HL-60 (cell line): ENCODE measurements at regions not wholly inside any gene's neighbourhood (a gene's known extent, or its start where the extent isn't known, plus 50 kb on each side); places are given as distances from the start of the nearest gene placed in this dataset.

Experiments used
- DNase-seq, 2 experiments: peaks; one replicate each; pipeline ENCODE4 v3.0.0-alpha.2; 2010 to 2020; ENCODE audit warnings: low read depth in 1 of 2, low spot score in 1 of 2
- H3K27ac ChIP-seq: fragments of 250-450 bp; sonication (Bioruptor Pico); replicated peaks from 2 replicates; pipeline ENCODE4 v1.5.1; 2020; ENCODE audit warnings: mild to moderate bottlenecking, moderate library complexity
- H3K27me3 ChIP-seq: fragments of 250-450 bp; sonication (Bioruptor Pico); 2 replicates; pipeline ENCODE4 v1.5.1; 2021; ENCODE audit warnings: mild to moderate bottlenecking, moderate library complexity; ENCODE audit not compliant: insufficient read depth, poor library complexity, severe bottlenecking
- H3K4me3 ChIP-seq: replicated peaks from 2 replicates; pipeline ENCODE4 v1.5.1; 2011; ENCODE audit warnings: mild to moderate bottlenecking, control low read depth, low read length; ENCODE audit not compliant: insufficient read depth
- GABPA ChIP-seq: IDR thresholded peaks from 2 replicates; pipeline ENCODE4 v1.6.1; 2012; ENCODE audit warnings: low read depth
- POLR2AphosphoS5 ChIP-seq: IDR thresholded peaks from 2 replicates; pipeline ENCODE4 v1.6.1; 2012; ENCODE audit warnings: low read depth
- SPI1 ChIP-seq: IDR thresholded peaks from 2 replicates; pipeline ENCODE4 v1.6.1; 2012; ENCODE audit warnings: low read depth, mild to moderate bottlenecking, borderline replicate concordance
- TF ChIP-seq, protein P1 (sequence below): IDR thresholded peaks from one replicate; pipeline ENCODE4 v1.5.1; 2011; ENCODE audit warnings: low read length, control low read depth, inconsistent platforms; ENCODE audit not compliant: insufficient read depth
- TF ChIP-seq, protein P2 (sequence below): IDR thresholded peaks from 2 replicates; pipeline ENCODE4 v1.6.1; 2012; ENCODE audit warnings: low read depth; ENCODE audit not compliant: insufficient replicate concordance

DNA sequence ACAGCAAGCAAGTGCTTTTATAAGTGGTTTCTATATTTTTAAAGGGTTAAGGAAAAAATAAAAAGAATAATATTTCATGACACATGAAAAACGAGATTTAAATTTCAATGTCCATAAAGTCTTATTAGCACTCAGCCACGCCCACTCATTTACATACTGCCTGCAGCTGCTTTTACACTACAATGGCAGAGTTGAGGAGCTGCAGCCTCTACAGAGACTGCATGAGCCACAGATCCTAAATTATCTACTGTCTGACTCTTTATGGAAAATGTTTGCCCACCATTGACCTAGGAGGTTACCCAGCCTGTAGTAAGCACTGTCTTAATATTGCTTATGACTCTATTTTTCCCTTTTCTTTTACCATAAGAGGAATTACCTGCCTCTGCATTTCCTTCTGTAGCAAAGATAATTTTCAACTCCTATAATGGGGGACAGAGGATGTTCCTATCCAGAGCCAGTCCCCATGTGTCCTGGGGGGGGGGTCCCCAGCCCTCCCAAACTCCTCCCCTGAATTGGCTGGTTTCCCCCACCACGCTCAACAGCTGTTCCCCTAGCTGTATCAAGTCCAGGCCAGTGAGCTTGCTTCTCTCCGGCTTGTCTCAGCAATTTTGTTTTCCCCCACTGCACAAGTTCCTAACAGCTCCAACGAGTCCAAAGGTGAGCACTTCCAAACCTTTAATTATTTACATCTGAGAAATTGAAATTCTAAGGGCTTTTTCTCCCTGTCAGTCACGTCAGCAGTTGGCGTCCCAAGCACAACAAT lies 139.4 kb upstream of the ERCC4 start:
- H3K4me3 ChIP-seq: no peak overlapping the region
- H3K27me3 ChIP-seq: no peaks in the 10 kb centered on the region
- no peak overlapping the region for H3K27ac ChIP-seq
- no peak for DNase-seq
- TF ChIP-seq, protein P1, sequence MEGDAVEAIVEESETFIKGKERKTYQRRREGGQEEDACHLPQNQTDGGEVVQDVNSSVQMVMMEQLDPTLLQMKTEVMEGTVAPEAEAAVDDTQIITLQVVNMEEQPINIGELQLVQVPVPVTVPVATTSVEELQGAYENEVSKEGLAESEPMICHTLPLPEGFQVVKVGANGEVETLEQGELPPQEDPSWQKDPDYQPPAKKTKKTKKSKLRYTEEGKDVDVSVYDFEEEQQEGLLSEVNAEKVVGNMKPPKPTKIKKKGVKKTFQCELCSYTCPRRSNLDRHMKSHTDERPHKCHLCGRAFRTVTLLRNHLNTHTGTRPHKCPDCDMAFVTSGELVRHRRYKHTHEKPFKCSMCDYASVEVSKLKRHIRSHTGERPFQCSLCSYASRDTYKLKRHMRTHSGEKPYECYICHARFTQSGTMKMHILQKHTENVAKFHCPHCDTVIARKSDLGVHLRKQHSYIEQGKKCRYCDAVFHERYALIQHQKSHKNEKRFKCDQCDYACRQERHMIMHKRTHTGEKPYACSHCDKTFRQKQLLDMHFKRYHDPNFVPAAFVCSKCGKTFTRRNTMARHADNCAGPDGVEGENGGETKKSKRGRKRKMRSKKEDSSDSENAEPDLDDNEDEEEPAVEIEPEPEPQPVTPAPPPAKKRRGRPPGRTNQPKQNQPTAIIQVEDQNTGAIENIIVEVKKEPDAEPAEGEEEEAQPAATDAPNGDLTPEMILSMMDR: no peak
- TF ChIP-seq GABPA (no peak), SPI1 (no peak)
- TF ChIP-seq, protein P2, sequence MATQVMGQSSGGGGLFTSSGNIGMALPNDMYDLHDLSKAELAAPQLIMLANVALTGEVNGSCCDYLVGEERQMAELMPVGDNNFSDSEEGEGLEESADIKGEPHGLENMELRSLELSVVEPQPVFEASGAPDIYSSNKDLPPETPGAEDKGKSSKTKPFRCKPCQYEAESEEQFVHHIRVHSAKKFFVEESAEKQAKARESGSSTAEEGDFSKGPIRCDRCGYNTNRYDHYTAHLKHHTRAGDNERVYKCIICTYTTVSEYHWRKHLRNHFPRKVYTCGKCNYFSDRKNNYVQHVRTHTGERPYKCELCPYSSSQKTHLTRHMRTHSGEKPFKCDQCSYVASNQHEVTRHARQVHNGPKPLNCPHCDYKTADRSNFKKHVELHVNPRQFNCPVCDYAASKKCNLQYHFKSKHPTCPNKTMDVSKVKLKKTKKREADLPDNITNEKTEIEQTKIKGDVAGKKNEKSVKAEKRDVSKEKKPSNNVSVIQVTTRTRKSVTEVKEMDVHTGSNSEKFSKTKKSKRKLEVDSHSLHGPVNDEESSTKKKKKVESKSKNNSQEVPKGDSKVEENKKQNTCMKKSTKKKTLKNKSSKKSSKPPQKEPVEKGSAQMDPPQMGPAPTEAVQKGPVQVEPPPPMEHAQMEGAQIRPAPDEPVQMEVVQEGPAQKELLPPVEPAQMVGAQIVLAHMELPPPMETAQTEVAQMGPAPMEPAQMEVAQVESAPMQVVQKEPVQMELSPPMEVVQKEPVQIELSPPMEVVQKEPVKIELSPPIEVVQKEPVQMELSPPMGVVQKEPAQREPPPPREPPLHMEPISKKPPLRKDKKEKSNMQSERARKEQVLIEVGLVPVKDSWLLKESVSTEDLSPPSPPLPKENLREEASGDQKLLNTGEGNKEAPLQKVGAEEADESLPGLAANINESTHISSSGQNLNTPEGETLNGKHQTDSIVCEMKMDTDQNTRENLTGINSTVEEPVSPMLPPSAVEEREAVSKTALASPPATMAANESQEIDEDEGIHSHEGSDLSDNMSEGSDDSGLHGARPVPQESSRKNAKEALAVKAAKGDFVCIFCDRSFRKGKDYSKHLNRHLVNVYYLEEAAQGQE: no peak

DNA sequence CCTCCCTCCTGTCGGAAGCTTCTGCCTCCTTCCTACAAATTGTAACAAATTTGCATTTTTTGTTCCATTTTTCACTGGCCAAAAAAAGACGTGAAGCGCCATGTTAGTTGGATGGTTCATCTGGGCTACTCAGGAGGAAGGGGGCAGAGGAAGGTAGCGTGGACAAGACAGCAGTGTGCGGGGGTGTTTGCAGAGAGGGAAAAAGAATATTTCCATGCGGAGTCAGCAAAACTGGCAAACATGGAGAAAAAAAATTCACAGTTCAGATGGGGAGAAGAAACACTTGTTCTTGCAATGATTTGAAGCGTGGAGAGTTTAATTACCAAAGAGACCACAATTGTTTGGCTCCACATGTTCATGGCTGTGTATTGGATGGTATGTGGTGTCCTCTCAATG lies 138.8 kb upstream of the ERCC4 start:
- Histone ChIP-seq H3K27ac (no peak overlapping the region), H3K4me3 (no peak overlapping the region), H3K27me3 (no peaks in the 10 kb centered on the region)
- TF ChIP-seq, protein P2: no peak
- no peak for TF ChIP-seq SPI1
- TF ChIP-seq, protein P1: no peak
- TF ChIP-seq POLR2AphosphoS5: no peak
- TF ChIP-seq GABPA: no peak
- no peak for DNase-seq

DNA sequence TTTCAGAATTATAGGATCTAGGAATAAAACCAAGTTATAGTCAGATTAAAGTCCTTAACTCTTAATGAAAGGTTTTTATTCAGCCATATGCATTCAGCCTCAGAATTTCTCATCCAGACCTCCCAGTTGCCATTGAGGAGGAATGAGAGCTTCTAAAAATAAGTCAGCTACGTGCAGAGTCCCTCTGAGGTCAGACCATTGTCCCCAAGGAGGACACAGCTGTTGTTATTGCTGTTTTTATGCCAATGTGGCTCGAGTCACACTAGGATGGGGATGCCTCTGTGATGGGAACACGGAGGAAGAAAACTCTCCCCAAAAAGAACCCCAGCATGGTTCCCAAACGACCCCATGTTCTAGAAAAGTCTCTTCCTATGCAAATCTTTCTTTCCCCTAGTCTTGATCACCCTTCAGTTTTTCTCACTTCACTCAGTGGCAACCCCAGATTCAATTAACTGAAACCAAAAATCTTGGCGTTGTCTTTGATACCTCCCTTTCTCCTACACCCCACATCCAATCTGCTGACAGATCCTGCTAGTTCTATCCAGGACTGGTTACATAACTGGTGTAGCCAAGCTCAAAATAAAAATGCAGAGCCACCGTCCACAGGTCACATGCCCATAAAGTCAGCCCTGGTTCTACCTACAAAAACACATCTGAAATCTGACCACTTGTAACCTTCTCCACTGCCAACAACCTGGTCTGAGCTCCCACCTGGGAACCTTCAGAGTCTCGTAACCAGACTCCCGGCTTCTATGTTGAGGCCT lies 138.2 kb upstream of the ERCC4 start:
- no peaks in the 10 kb centered on the region for H3K27me3 ChIP-seq
- H3K4me3 ChIP-seq: no peak overlapping the region
- H3K27ac ChIP-seq: no peak overlapping the region
- DNase-seq: no peak
- TF ChIP-seq SPI1 (no peak), POLR2AphosphoS5 (no peak), GABPA (no peak)
- TF ChIP-seq, protein P1: no peak
- TF ChIP-seq, protein P2: no peak
